ENCODE measurements at regions not wholly inside any gene's neighbourhood (a gene's known extent, or its start where the extent isn't known, plus 50 kb on each side); places are given as distances from the start of the nearest gene placed in this dataset.

GRCh38 chr10:29795850-29796249 lies 161.1 kb upstream of the SVIL start:
- H3K4me3 ChIP-seq (ENCODE audit: low read depth, low read length), result no peak overlapping the region
- TF ChIP-seq, protein P1, sequence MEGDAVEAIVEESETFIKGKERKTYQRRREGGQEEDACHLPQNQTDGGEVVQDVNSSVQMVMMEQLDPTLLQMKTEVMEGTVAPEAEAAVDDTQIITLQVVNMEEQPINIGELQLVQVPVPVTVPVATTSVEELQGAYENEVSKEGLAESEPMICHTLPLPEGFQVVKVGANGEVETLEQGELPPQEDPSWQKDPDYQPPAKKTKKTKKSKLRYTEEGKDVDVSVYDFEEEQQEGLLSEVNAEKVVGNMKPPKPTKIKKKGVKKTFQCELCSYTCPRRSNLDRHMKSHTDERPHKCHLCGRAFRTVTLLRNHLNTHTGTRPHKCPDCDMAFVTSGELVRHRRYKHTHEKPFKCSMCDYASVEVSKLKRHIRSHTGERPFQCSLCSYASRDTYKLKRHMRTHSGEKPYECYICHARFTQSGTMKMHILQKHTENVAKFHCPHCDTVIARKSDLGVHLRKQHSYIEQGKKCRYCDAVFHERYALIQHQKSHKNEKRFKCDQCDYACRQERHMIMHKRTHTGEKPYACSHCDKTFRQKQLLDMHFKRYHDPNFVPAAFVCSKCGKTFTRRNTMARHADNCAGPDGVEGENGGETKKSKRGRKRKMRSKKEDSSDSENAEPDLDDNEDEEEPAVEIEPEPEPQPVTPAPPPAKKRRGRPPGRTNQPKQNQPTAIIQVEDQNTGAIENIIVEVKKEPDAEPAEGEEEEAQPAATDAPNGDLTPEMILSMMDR (IDR thresholded peaks at IDR 0.05; ENCODE audit: low read depth, low read length), result no peak

DNA sequence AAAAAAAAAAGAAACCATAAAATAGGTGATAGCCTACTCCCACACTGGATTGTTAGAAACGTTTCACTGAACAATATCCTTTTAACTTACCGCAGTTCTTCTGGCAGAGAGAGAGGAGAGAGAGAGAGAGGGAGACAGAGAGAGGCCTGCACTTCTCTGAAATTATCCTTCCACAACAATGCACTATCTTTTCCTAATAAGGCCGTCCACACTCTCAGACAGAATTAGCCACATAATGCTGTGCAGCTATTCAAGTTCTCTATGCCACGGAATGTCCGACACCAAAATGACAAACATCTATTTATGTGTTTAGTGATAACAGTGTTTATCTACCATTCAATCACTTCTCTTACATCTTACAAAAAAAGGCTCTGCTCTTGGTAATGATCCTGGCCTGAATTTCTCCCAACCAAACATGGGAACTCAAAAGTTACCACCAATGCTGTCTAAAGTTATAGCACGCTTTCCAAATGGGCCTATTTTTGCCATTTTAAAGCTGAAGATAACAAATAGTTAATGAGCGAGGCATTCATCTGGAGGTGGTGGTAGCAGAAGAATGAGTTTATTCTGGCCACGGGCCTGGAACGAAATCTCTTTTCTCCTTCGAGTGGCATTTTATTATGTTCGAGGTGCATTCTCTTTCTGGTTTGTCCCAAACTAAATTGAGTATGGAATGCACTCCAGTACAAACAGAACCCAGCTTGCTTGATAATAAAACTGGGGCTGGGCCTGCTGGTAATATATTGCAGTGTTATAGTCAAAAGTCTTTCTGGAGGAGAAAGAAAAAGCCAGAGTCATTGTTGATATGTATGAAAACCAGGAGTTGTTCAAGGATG lies 160.2 kb upstream of the SVIL start:
- TF ChIP-seq, protein P1 (IDR thresholded peaks at IDR 0.05; ENCODE audit: low read depth, low read length), result no peak
- no peak overlapping the region for H3K4me3 ChIP-seq (ENCODE audit: low read depth, low read length)

GRCh38 chr10:29791773-29792172 lies 157.0 kb upstream of the SVIL start:
- TF ChIP-seq, protein P1 (IDR thresholded peaks at IDR 0.05; ENCODE audit: low read depth, low read length), result no peak
- H3K4me3 ChIP-seq (ENCODE audit: low read depth, low read length), result no peak overlapping the region

GRCh38 chr10:29790207-29790606 lies 155.4 kb upstream of the SVIL start:
- no peak overlapping the region for H3K4me3 ChIP-seq (ENCODE audit: low read depth, low read length)
- TF ChIP-seq, protein P1 (IDR thresholded peaks at IDR 0.05; ENCODE audit: low read depth, low read length), result no peak

DNA sequence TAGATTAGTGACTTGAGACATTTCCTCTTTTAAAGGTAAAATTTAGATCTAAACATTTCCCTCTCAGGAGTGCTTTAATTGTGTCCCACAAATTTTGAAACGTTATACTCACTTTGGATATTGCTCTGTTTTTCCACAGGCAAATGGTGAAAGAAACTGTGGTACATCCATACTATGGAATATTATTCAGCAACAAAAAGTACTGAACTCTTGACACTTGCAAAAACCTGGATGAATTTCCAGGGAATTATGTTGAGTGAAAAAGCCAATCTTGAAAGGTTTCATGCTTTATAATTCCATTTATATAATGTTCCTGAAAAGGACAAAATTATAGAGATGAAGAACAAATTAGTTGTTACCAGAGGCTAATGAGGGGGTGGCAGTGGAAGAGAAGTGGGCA lies 153.3 kb upstream of the SVIL start:
- TF ChIP-seq, protein P1 (IDR thresholded peaks at IDR 0.05; ENCODE audit: low read depth, low read length), result no peak
- H3K4me3 ChIP-seq (ENCODE audit: low read depth, low read length), result no peak overlapping the region

DNA sequence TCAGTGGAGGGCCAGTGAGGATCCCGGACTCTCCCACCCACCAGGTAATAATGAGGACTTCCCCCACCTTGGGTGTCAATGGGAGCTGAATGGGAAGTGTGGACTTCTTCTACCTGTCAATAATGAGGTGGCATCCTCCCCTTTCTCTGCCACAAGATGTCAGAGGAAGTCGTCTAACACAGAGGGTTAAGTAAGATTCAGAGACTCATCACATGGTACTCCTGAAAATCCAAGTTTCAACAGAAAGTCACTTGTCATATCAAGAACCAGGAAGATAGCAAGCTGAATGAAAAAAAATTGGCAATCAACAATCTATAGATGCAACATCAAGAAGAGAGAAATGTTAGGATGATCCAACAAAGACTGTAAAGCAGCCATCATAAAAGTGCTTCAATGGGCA lies 150.9 kb upstream of the SVIL start:
- TF ChIP-seq, protein P1 (IDR thresholded peaks at IDR 0.05; ENCODE audit: low read depth, low read length), result no peak
- H3K4me3 ChIP-seq (ENCODE audit: low read depth, low read length), result no peak overlapping the region

DNA sequence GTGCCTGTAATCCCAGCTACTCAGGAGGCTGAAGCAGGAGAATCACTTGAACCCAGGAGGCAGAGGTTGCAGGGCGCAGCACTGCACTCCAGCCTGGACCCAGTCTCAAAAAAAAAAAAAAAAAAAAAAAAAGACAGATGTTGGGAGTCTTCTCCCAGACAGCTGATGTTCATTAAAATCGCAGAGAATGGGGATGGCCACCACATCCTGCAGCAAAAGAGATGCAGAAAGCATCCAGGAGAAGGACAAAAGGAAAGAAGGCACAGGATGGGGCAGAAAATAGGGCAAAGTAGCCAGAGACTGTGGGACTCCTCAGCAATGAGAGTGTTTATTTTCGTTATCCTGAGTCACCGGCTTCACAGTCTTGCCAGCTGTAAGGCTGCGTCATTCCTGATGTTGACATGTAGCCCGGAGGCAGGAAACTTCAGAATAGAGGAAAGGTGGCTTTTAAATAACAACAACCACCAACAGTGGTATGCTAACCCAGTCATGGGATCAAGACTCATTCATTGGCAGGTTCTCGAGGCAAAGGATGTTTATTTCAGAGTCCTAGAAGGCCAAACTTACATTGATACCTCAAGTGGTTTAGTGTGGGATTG lies 149.5 kb upstream of the SVIL start:
- no peak overlapping the region for H3K4me3 ChIP-seq (ENCODE audit: low read depth, low read length)
- TF ChIP-seq, protein P1 (IDR thresholded peaks at IDR 0.05; ENCODE audit: low read depth, low read length), result no peak

All from WI38 (cell line).